Activated CD8-positive, alpha-beta T cell treated with anti-CD3 and anti-CD28 coated beads for 36 hours (primary cell): ENCODE measurements at regions not wholly inside any gene's neighbourhood (a gene's known extent, or its start where the extent isn't known, plus 50 kb on each side); places are given as distances from the start of the nearest gene placed in this dataset.

ENCODE experiments used
- ATAC-seq: fragments of 200-7000 bp; cut with Tn5 transposase; one replicate; pipeline ENCODE4 v1.10.0; 2021; ENCODE audit warnings: mild to moderate bottlenecking, moderate library complexity
- CTCF ChIA-PET: fragments of 350-600 bp; sonication (Branson Sonifier 250); formaldehyde crosslinking; loops from one replicate; lab custom pipeline; 2021; ENCODE audit warnings: antibody characterized with exemption; lab: Charles Lee
- POLR2A ChIA-PET: fragments of 350-600 bp; sonication (Branson Sonifier 250); formaldehyde crosslinking; loops from one replicate; lab custom pipeline; 2021; ENCODE audit warnings: antibody characterized with exemption; lab: Charles Lee
- DNase-seq: peaks from one replicate; pipeline ENCODE4 v3.0.0-alpha.2; 2020
- H3K27ac Mint-ChIP-seq: one replicate; pipeline ENCODE4 v1.8.0; 2021; ENCODE audit warnings: mild to moderate bottlenecking, mixed read lengths
- H3K27me3 Mint-ChIP-seq: one replicate; pipeline ENCODE4 v1.8.0; 2021; ENCODE audit warnings: mixed read lengths
- H3K36me3 Mint-ChIP-seq: one replicate; pipeline ENCODE4 v1.8.0; 2021; ENCODE audit warnings: low read depth, mixed read lengths
- H3K4me1 Mint-ChIP-seq: one replicate; pipeline ENCODE4 v1.8.0; 2021; ENCODE audit warnings: low read depth, mixed read lengths
- H3K4me3 Mint-ChIP-seq: one replicate; pipeline ENCODE4 v1.8.0; 2021; ENCODE audit warnings: mild to moderate bottlenecking, moderate library complexity, mixed read lengths
- H3K9me3 Mint-ChIP-seq: one replicate; pipeline ENCODE4 v1.8.0; 2021; ENCODE audit warnings: mixed read lengths
- intact Hi-C: fragments of 100-400 bp; cut with micrococcal nuclease; formaldehyde crosslinking; loops from one replicate; pipeline ENCODE4 v1.10.0; 2022
- TF ChIP-seq, protein P1 (sequence below): fragments of 200-600 bp; IDR thresholded peaks from one replicate; pipeline ENCODE4 v1.8.0; 2022; ENCODE audit warnings: antibody characterized with exemption, mild to moderate bottlenecking

- intact Hi-C loops = no loop called here
- ATAC-seq = no peak
- POLR2A ChIA-PET = no interaction called here
- no peaks in the 10 kb centered on the region for H3K27me3 Mint-ChIP-seq
- H3K27ac Mint-ChIP-seq = no peak overlapping the region
- CTCF ChIA-PET = no interaction called here
- H3K9me3 Mint-ChIP-seq = no peaks in the 10 kb centered on the region
- DNase-seq = no peak
- H3K4me1 Mint-ChIP-seq = no peaks in the 10 kb centered on the region
- TF ChIP-seq, protein P1, sequence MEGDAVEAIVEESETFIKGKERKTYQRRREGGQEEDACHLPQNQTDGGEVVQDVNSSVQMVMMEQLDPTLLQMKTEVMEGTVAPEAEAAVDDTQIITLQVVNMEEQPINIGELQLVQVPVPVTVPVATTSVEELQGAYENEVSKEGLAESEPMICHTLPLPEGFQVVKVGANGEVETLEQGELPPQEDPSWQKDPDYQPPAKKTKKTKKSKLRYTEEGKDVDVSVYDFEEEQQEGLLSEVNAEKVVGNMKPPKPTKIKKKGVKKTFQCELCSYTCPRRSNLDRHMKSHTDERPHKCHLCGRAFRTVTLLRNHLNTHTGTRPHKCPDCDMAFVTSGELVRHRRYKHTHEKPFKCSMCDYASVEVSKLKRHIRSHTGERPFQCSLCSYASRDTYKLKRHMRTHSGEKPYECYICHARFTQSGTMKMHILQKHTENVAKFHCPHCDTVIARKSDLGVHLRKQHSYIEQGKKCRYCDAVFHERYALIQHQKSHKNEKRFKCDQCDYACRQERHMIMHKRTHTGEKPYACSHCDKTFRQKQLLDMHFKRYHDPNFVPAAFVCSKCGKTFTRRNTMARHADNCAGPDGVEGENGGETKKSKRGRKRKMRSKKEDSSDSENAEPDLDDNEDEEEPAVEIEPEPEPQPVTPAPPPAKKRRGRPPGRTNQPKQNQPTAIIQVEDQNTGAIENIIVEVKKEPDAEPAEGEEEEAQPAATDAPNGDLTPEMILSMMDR = no peak
- no peaks in the 10 kb centered on the region for H3K36me3 Mint-ChIP-seq
- H3K4me3 Mint-ChIP-seq = no peak overlapping the region
Measured at GRCh38 chr11:104301776-104302175, 137.8 kb upstream of the PDGFD start.

DNA sequence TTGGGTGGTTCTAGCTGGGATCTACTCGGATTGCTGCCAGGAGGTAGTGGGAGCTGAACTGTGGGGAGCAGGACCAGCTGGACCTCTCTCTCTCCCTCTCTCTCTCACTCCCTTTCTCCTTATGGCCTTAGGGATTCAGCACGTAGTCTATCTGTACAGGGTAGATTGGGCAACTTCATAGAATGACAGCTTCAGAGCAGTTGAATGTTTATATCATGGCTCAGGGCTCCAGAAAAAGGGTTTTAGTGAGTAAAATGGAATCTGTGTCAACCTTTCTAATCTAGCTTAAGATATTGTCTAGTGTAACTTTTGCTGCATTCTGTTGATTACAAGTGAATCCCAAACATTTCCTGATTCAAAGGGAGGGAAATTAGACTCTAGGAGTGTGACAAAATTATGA, 127.7 kb upstream of the PDGFD start:
- POLR2A ChIA-PET = no interaction called here
- no peak overlapping the region for H3K4me3 Mint-ChIP-seq
- H3K4me1 Mint-ChIP-seq = no peaks in the 10 kb centered on the region
- H3K27ac Mint-ChIP-seq = no peak overlapping the region
- intact Hi-C loops = no loop called here
- DNase-seq (no peak), ATAC-seq (no peak)
- no peaks in the 10 kb centered on the region for H3K36me3 Mint-ChIP-seq
- H3K27me3 Mint-ChIP-seq = peaks cover 2% of the 10 kb centered on the region
- no peaks in the 10 kb centered on the region for H3K9me3 Mint-ChIP-seq
- CTCF ChIA-PET = no interaction called here
- TF ChIP-seq, protein P1 = no peak

DNA sequence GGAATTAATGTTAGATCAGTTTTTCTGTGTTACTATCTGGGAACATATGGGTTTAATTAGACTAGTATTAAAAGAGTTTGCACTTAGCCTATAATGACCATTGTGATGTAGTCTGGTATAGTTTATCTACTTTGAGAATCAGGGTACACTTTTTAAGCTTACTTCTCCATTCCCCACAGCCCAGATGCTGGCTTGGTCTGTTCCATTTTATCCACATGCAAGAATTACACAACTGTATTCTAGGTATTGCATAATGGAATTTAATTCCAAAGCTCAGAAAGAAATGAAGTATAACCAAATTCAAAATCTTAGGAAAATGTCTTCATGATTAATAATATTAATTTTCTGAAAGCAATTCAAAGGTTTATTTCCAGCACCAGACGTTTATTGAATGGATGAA, 122.2 kb upstream of the PDGFD start:
- POLR2A ChIA-PET = no interaction called here
- ATAC-seq (no peak), DNase-seq (no peak)
- H3K27me3 Mint-ChIP-seq = peaks cover 2% of the 10 kb centered on the region
- CTCF ChIA-PET = no interaction called here
- H3K4me3 Mint-ChIP-seq = no peak overlapping the region
- no peaks in the 10 kb centered on the region for H3K4me1 Mint-ChIP-seq
- H3K27ac Mint-ChIP-seq = no peak overlapping the region
- intact Hi-C loops = no loop called here
- no peaks in the 10 kb centered on the region for H3K36me3 Mint-ChIP-seq
- TF ChIP-seq, protein P1 = no peak
- no peaks in the 10 kb centered on the region for H3K9me3 Mint-ChIP-seq

DNA sequence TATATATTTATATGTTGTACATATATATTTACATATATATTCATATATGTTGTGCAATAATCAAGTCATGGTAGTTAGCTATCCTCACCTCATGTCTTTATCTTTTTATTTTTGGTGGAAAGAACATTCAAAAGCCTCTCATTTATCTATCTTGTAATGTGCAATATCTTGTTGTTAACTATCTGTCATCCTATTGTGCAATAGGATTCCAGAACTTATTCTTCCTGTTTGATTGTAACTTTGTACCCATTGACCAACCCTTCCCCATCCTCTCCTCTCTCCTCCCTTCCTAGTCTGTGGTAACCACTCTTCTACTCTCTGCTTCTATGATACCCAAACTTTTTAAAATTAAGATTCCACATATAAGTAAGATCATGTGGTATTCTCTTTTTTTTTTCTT, 115.6 kb upstream of the PDGFD start:
- H3K27me3 Mint-ChIP-seq = no peaks in the 10 kb centered on the region
- no peaks in the 10 kb centered on the region for H3K36me3 Mint-ChIP-seq
- intact Hi-C loops = no loop called here
- ChIA-PET CTCF (no interaction called here), POLR2A (no interaction called here)
- H3K27ac Mint-ChIP-seq = no peak overlapping the region
- no peaks in the 10 kb centered on the region for H3K4me1 Mint-ChIP-seq
- TF ChIP-seq, protein P1 = no peak
- no peaks in the 10 kb centered on the region for H3K9me3 Mint-ChIP-seq
- DNase-seq (no peak), ATAC-seq (no peak)
- no peak overlapping the region for H3K4me3 Mint-ChIP-seq

DNA sequence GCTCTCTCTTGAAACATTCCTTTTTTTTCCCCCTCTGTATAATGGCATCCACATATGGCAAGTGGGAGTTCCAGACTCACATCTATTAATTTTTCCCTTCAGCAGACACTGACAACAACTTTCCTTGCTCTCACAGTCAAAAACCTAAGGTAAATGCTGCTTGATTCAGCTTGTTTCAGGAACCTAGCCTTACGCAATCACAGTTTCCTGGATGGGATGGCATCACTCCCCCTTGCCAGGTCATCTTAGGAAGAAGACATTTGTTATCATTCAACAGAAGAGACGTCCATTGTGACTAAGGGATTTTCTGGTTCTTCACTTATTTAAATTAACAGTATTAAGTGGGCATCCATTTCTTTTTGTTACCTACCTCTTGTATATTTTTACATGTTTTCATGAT, 112.0 kb upstream of the PDGFD start:
- no peak for ATAC-seq
- Mint-ChIP-seq H3K27me3 (no peaks in the 10 kb centered on the region), H3K4me3 (no peak overlapping the region), H3K27ac (no peak overlapping the region), H3K4me1 (no peaks in the 10 kb centered on the region), H3K36me3 (no peaks in the 10 kb centered on the region), H3K9me3 (no peaks in the 10 kb centered on the region)
- ChIA-PET CTCF (no interaction called here), POLR2A (no interaction called here)
- TF ChIP-seq, protein P1 = no peak
- intact Hi-C loops = no loop called here
- no peak for DNase-seq
